ENCODE measurements at regions not wholly inside any gene's neighbourhood (a gene's known extent, or its start where the extent isn't known, plus 50 kb on each side); places are given as distances from the start of the nearest gene placed in this dataset.

DNA sequence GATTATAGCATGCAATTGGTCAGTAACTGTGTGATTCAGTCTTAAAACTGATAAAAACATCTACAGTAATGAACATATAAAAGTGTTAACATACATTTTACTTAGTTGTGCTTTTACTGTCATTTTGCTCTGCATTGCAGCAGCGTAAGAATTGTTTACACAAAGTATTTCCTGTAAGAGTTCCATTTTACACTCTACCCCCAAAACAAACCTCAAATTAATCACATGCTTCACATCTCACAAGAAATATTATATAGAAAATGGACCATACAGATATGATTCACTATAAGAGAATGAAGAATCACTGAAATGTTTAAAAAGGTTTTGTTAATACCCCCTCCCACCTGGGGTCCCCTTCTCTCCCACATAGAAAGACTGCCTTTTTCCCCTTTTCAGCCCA, 225.9 kb upstream of the LRRN1 start:
- WGBS, 2 experiments (ENCODE audit: insufficient coverage in 2 of 2), result no CpG with 5 or more reads among the region's 1 CpG
- Histone ChIP-seq H3K4me1 (ENCODE audit: control insufficient read depth, insufficient read depth, low read length, poor library complexity, severe bottlenecking) (no peaks in the 10 kb centered on the region), H3K36me3 (ENCODE audit: control insufficient read depth, insufficient read depth, low read length) (no peaks in the 10 kb centered on the region), H3K9me3 (ENCODE audit: control insufficient read depth, low read length) (no peaks in the 10 kb centered on the region), H3K4me3 (ENCODE audit: extremely low read depth, insufficient read depth, low read length, poor library complexity, severe bottlenecking) (no peak overlapping the region), H3K27ac (ENCODE audit: low read depth, low read length, severe bottlenecking) (no peak overlapping the region)

DNA sequence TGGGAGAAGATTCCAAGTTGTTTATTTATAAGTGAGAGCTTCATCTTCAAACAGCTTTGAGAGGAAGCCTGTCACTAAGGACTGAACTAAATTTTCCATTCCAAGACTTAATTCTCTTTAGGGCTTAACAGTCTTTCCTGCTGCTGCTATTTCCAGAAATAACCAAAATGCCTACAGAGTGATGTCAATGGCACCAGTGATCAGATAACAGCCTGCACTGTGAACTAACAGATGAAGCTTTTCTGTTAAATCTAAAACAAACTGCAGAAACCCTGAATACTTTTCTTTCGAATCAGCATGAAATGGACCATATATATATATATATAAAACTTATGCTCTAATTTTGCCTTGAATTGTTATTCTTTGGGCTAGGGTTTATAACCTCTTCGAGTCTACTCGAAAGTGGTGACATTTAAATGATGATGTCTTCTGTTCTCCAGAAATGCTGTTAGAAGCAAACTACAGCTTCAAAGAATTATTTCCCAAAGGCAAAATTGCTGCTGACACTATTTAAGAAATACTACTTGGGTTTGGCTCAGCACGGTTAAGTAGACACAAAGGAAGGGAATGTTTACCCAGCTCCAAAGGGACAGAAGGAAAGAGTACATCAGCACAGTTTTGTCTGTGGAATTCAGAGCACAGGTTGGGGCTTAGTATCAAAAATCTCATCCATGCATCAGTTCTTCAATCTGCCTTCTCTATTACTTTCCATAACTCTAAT, 238.5 kb upstream of the LRRN1 start:
- WGBS, 2 experiments (ENCODE audit: insufficient coverage in 2 of 2), result 74% methylated on average over 3 of the region's 4 CpGs; no CpG with 5 or more reads in 1 of the 2 experiments
- H3K9me3 ChIP-seq (ENCODE audit: control insufficient read depth, low read length), result peaks cover 11% of the 10 kb centered on the region
- peak overlapping the region; percentile 95 for H3K27ac ChIP-seq (ENCODE audit: low read depth, low read length, severe bottlenecking)

DNA sequence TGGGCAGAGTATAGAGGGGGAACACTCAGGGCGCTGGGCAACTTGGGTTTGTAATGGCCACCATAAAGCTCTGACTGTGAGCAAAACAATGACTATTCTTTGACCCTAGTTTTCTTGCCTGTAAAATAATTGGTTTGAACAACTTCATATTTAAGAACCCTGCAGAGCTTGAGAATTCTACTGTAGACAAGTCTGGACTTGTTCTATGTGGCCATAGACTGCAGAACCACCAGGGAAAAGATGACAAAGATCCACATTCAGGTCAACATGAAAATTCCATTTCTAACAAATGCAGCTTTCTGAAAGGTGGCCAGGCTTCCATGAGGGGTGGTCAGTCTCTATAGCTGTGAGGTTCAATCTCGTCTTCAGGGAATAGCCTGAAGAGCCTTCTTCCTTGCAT, 239.4 kb upstream of the LRRN1 start:
- peak overlapping the region; percentile 95 for H3K27ac ChIP-seq (ENCODE audit: low read depth, low read length, severe bottlenecking)
- 86 to 100% methylated on average over 1 to 2 of the region's 2 CpGs for WGBS, 2 experiments (ENCODE audit: insufficient coverage in 2 of 2)
- H3K4me3 ChIP-seq (ENCODE audit: extremely low read depth, insufficient read depth, low read length, poor library complexity, severe bottlenecking), result no peak overlapping the region

More for the DNA sequence above, 238.5 kb upstream of the LRRN1 start:
- no peaks in the 10 kb centered on the region for H3K36me3 ChIP-seq (ENCODE audit: control insufficient read depth, insufficient read depth, low read length)
- peaks cover 16% of the 10 kb centered on the region for H3K4me1 ChIP-seq (ENCODE audit: control insufficient read depth, insufficient read depth, low read length, poor library complexity, severe bottlenecking)
- H3K4me3 ChIP-seq (ENCODE audit: extremely low read depth, insufficient read depth, low read length, poor library complexity, severe bottlenecking), result no peak overlapping the region

GRCh38 chr3:3556078-3556477, 243.2 kb upstream of the LRRN1 start:
- no CpG with 5 or more reads among the region's 3 CpGs for WGBS, 2 experiments (ENCODE audit: insufficient coverage in 2 of 2)
- H3K9me3 ChIP-seq (ENCODE audit: control insufficient read depth, low read length), result peaks cover 11% of the 10 kb centered on the region
- no peak overlapping the region for H3K27ac ChIP-seq (ENCODE audit: low read depth, low read length, severe bottlenecking)
- H3K36me3 ChIP-seq (ENCODE audit: control insufficient read depth, insufficient read depth, low read length), result no peaks in the 10 kb centered on the region
- H3K4me1 ChIP-seq (ENCODE audit: control insufficient read depth, insufficient read depth, low read length, poor library complexity, severe bottlenecking), result peaks cover 16% of the 10 kb centered on the region
- H3K4me3 ChIP-seq (ENCODE audit: extremely low read depth, insufficient read depth, low read length, poor library complexity, severe bottlenecking), result no peak overlapping the region

More for the DNA sequence above, 239.4 kb upstream of the LRRN1 start:
- no peaks in the 10 kb centered on the region for H3K36me3 ChIP-seq (ENCODE audit: control insufficient read depth, insufficient read depth, low read length)
- peaks cover 16% of the 10 kb centered on the region for H3K4me1 ChIP-seq (ENCODE audit: control insufficient read depth, insufficient read depth, low read length, poor library complexity, severe bottlenecking)
- peaks cover 11% of the 10 kb centered on the region for H3K9me3 ChIP-seq (ENCODE audit: control insufficient read depth, low read length)

- H3K4me1 ChIP-seq (ENCODE audit: control insufficient read depth, insufficient read depth, low read length, poor library complexity, severe bottlenecking), result peaks cover 8% of the 10 kb centered on the region
- 89 to 97% methylated on average over 3 of the region's 6 CpGs for WGBS, 2 experiments (ENCODE audit: insufficient coverage in 2 of 2)
- H3K36me3 ChIP-seq (ENCODE audit: control insufficient read depth, insufficient read depth, low read length), result no peaks in the 10 kb centered on the region
- H3K9me3 ChIP-seq (ENCODE audit: control insufficient read depth, low read length), result peaks cover 7% of the 10 kb centered on the region
- H3K4me3 ChIP-seq (ENCODE audit: extremely low read depth, insufficient read depth, low read length, poor library complexity, severe bottlenecking), result no peak overlapping the region
- H3K27ac ChIP-seq (ENCODE audit: low read depth, low read length, severe bottlenecking), result no peak overlapping the region
Observed at GRCh38 chr3:3553236-3553635, 246.0 kb upstream of the LRRN1 start.

DNA sequence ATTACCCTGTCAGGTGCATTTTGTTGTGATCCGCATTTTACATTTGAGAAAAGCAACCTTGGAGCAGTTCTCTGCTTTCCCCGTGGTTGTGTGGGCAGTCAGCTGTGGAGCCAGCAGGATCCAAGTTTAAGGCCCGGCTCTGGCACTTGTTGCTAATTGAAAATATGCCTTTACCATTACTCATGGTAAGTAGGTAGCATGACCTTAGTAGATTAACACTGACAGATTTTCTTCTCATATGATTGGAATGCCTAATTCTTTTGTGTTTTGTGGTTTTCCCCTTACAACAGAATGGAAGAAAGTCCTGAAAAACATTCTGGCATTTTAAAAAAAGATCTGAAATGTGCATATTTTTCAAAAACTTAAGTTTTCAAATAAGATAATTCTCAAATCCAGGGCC, 246.5 kb upstream of the LRRN1 start:
- WGBS, 2 experiments (ENCODE audit: insufficient coverage in 2 of 2), result 88 to 100% methylated on average over 1 to 3 of the region's 3 CpGs
- Histone ChIP-seq H3K4me3 (ENCODE audit: extremely low read depth, insufficient read depth, low read length, poor library complexity, severe bottlenecking) (no peak overlapping the region), H3K4me1 (ENCODE audit: control insufficient read depth, insufficient read depth, low read length, poor library complexity, severe bottlenecking) (peaks cover 8% of the 10 kb centered on the region), H3K36me3 (ENCODE audit: control insufficient read depth, insufficient read depth, low read length) (no peaks in the 10 kb centered on the region), H3K27ac (ENCODE audit: low read depth, low read length, severe bottlenecking) (no peak overlapping the region), H3K9me3 (ENCODE audit: control insufficient read depth, low read length) (peaks cover 3% of the 10 kb centered on the region)

DNA sequence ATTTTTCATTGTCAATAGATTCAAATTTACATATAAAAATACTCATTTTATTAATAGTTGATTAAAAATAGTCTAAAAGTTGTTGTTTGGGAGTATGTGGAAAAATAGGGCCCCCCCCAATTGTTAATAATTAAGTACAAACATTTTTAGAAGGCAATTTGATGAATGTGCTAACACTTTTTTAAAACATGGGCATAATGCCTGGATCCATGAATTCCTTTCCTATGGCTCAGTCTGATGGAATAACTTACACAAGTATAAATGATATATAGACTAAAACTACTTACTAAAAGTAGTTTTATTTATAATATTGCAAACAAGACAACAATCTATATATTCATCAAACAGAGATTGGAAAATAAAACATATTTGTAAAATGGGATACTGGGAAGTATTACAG, 247.2 kb upstream of the LRRN1 start:
- Histone ChIP-seq H3K27ac (ENCODE audit: low read depth, low read length, severe bottlenecking) (no peak overlapping the region), H3K36me3 (ENCODE audit: control insufficient read depth, insufficient read depth, low read length) (no peaks in the 10 kb centered on the region)

DNA sequence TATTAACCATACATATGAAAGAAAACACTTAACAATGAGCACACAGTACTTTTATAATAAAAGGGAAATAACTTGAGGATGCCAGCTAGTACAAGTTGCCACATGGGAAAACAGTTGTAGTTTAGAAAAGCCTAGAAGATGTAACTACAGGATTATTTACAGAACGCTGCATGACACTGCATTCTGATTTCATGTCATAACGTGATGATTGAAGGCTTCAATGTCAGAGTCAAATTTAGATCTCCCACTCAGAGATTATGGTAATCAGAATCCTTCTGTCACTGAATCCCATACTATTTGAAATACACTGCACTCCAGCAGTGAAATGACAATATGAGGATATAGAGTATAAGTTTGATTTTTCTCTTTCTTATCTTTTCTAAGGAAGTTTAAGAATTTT, 253.9 kb upstream of the LRRN1 start:
- no peaks in the 10 kb centered on the region for H3K36me3 ChIP-seq (ENCODE audit: control insufficient read depth, insufficient read depth, low read length)
- 100% methylated on average over 2 of the region's 2 CpGs; no CpG with 5 or more reads in 1 of the 2 experiments for WGBS, 2 experiments (ENCODE audit: insufficient coverage in 2 of 2)
- H3K4me3 ChIP-seq (ENCODE audit: extremely low read depth, insufficient read depth, low read length, poor library complexity, severe bottlenecking), result no peak overlapping the region
- H3K9me3 ChIP-seq (ENCODE audit: control insufficient read depth, low read length), result no peaks in the 10 kb centered on the region
- H3K27ac ChIP-seq (ENCODE audit: low read depth, low read length, severe bottlenecking), result no peak overlapping the region
- no peaks in the 10 kb centered on the region for H3K4me1 ChIP-seq (ENCODE audit: control insufficient read depth, insufficient read depth, low read length, poor library complexity, severe bottlenecking)

More for the DNA sequence above, 247.2 kb upstream of the LRRN1 start:
- H3K9me3 ChIP-seq (ENCODE audit: control insufficient read depth, low read length), result peaks cover 3% of the 10 kb centered on the region
- H3K4me3 ChIP-seq (ENCODE audit: extremely low read depth, insufficient read depth, low read length, poor library complexity, severe bottlenecking), result no peak overlapping the region
- peaks cover 8% of the 10 kb centered on the region for H3K4me1 ChIP-seq (ENCODE audit: control insufficient read depth, insufficient read depth, low read length, poor library complexity, severe bottlenecking)

DNA sequence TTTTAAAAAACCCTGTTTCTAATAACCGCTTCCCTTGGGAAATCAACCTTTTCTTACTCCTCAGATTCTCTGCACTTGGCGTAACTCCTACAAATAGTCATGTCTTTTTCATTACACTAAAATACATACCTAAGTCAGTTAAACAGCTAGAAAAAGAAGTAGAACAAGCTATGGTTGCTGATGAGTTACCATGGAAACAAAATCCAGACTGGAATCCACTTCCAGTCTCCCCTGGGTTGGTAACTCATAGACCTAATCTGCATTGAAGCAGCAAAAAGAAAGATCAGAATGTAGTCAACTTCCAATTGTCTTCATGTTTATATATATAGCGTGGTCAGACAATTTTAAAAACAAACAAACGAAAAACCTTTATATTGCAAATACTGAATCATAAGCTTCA, 260.8 kb upstream of the LRRN1 start:
- H3K36me3 ChIP-seq (ENCODE audit: control insufficient read depth, insufficient read depth, low read length), result no peaks in the 10 kb centered on the region
- no peak overlapping the region for H3K4me3 ChIP-seq (ENCODE audit: extremely low read depth, insufficient read depth, low read length, poor library complexity, severe bottlenecking)
- no peak overlapping the region for H3K27ac ChIP-seq (ENCODE audit: low read depth, low read length, severe bottlenecking)
- 93 to 97% methylated on average over 3 of the region's 4 CpGs for whole genome bisulfite sequencing, 2 experiments (ENCODE audit: insufficient coverage in 2 of 2)
- no peaks in the 10 kb centered on the region for H3K4me1 ChIP-seq (ENCODE audit: control insufficient read depth, insufficient read depth, low read length, poor library complexity, severe bottlenecking)
- H3K9me3 ChIP-seq (ENCODE audit: control insufficient read depth, low read length), result no peaks in the 10 kb centered on the region

DNA sequence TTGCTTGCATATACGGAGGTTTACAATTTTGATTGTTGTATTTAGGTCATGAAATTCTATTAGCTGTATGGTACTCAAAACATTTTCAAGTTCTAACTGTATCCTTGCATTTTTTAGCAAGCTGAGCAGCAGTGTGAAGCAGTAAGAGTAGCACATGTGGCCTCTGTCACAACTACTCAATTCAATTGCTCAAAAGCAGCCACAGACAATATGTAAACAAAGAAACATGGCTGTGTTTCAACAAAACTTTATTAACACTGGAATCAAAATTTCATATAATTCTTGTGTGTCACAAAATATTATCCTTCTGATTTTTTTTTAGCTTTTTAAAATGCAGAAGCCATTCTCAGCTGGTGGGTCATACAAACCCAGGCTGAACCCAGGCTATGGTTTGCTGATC, 266.7 kb upstream of the LRRN1 start:
- H3K4me3 ChIP-seq (ENCODE audit: extremely low read depth, insufficient read depth, low read length, poor library complexity, severe bottlenecking), result no peak overlapping the region
- H3K9me3 ChIP-seq (ENCODE audit: control insufficient read depth, low read length), result no peaks in the 10 kb centered on the region
- H3K36me3 ChIP-seq (ENCODE audit: control insufficient read depth, insufficient read depth, low read length), result no peaks in the 10 kb centered on the region
- no peak overlapping the region for H3K27ac ChIP-seq (ENCODE audit: low read depth, low read length, severe bottlenecking)
- H3K4me1 ChIP-seq (ENCODE audit: control insufficient read depth, insufficient read depth, low read length, poor library complexity, severe bottlenecking), result no peaks in the 10 kb centered on the region
- WGBS, 2 experiments (ENCODE audit: insufficient coverage in 2 of 2), result no CpG with 5 or more reads among the region's 1 CpG

- Histone ChIP-seq H3K4me3 (ENCODE audit: extremely low read depth, insufficient read depth, low read length, poor library complexity, severe bottlenecking) (no peak overlapping the region), H3K27ac (ENCODE audit: low read depth, low read length, severe bottlenecking) (no peak overlapping the region), H3K9me3 (ENCODE audit: control insufficient read depth, low read length) (no peaks in the 10 kb centered on the region), H3K36me3 (ENCODE audit: control insufficient read depth, insufficient read depth, low read length) (no peaks in the 10 kb centered on the region), H3K4me1 (ENCODE audit: control insufficient read depth, insufficient read depth, low read length, poor library complexity, severe bottlenecking) (no peaks in the 10 kb centered on the region)
- 86 to 95% methylated on average over 2 to 4 of the region's 4 CpGs for WGBS, 2 experiments (ENCODE audit: insufficient coverage in 2 of 2)
Observed at GRCh38 chr3:3531476-3531875, 267.8 kb upstream of the LRRN1 start.

Measured in mesodermal cell (in vitro differentiated cells).